Esophagus squamous epithelium (tissue), 4 donors: ENCODE measurements at regions not wholly inside any gene's neighbourhood (a gene's known extent, or its start where the extent isn't known, plus 50 kb on each side); places are given as distances from the start of the nearest gene placed in this dataset.

Experiments used
- POLR2A ChIP-seq, 4 donors: fragments of 450-650 bp; IDR thresholded peaks; one replicate each; pipeline ENCODE4 v1.6.1; 2017; ENCODE audit warnings: antibody characterized with exemption in 4 of 4, mild to moderate bottlenecking in 4 of 4, moderate library complexity in 3 of 4
- TF ChIP-seq, protein P1 (sequence below), 6 experiments: fragments of 450-650 bp in 4 of 6; fragments of 200-600 bp in 2 of 6; sonication (generic) in 2 of 6; IDR thresholded peaks; one replicate each; pipeline ENCODE4 v1.5.1; 2016 to 2019; ENCODE audit warnings: antibody characterized with exemption in 6 of 6, mild to moderate bottlenecking in 4 of 6, moderate library complexity in 4 of 6

- TF ChIP-seq, protein P1, sequence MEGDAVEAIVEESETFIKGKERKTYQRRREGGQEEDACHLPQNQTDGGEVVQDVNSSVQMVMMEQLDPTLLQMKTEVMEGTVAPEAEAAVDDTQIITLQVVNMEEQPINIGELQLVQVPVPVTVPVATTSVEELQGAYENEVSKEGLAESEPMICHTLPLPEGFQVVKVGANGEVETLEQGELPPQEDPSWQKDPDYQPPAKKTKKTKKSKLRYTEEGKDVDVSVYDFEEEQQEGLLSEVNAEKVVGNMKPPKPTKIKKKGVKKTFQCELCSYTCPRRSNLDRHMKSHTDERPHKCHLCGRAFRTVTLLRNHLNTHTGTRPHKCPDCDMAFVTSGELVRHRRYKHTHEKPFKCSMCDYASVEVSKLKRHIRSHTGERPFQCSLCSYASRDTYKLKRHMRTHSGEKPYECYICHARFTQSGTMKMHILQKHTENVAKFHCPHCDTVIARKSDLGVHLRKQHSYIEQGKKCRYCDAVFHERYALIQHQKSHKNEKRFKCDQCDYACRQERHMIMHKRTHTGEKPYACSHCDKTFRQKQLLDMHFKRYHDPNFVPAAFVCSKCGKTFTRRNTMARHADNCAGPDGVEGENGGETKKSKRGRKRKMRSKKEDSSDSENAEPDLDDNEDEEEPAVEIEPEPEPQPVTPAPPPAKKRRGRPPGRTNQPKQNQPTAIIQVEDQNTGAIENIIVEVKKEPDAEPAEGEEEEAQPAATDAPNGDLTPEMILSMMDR (IDR thresholded peaks at IDR 0.05) = no peak
- no peak for TF ChIP-seq POLR2A (IDR thresholded peaks at IDR 0.05)
Observed at GRCh38 chr17:6261466-6261865, 173.5 kb downstream of the AIPL1 start.
